ENCODE measurements at regions not wholly inside any gene's neighbourhood (a gene's known extent, or its start where the extent isn't known, plus 50 kb on each side); places are given as distances from the start of the nearest gene placed in this dataset.

DNA sequence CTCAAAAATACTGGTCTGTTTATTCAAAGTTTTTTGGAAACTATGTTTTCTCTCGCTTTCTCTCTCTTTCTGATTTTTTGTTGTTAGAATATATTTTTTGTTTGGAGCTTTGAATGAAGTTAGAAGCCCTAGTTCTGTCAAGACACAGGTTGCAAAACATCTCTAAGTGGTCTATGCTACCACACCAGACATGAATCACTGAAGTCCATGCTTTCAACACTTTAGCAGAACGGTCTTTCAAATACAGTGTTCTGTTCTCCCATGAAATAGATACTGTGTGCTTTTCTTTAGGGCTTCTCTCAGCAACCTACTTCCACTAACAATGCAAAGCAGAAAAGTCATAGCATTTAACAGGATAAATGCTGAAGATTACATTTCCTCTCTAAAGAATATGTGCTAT, 392.5 kb downstream of the TMEM167A start:
- ATAC-seq = no peak

- ATAC-seq = no peak
These were observed 393.0 kb downstream of the TMEM167A start for GRCh38 chr5:82684165-82684564.

DNA sequence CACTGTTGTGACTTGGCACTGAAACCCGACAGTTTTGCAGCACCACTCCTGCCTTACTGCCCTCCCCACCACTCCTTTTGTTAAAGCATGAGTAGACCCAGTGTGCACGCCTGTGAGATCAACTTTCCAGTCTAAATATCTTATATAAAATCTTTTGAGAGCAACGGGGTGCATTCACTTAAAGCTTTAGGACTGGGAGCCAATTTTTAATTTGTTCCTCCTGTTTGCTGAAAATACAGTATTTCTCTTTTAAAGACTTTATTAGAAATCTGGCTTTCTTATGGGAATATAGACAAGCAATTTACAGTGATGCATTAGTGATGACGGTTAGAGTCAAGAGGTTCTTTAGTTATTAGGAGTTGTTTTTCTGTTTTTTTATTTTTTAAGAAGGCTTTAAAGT, 397.5 kb downstream of the TMEM167A start:
- no peak for ATAC-seq

- peak; percentile 38 to 53 for ATAC-seq
These were observed 398.5 kb upstream of the RPS23 start for GRCh38 chr5:82676661-82677060.

DNA sequence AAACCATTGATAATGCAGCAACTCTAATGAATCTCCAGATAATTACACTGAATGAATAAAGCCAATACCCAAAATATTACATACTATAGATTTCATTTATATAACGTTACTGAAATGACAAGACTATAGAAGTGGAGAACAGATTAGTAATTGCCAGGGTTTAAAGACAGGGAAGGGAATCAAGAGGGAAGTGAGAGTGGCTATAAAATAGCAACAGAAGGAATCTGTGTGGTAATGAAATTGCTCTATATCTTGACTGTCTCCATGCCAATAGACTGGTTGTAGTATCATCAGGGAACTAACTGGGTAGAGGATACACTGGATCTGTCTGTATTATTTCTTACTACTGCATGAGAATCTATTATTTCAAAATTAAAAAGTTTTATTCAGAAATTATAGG, 396.5 kb upstream of the RPS23 start:
- no peak for ATAC-seq

GRCh38 chr5:82673057-82673809, 395.1 kb upstream of the RPS23 start:
- no peak for ATAC-seq

- ATAC-seq = no peak
These were observed 392.5 kb upstream of the RPS23 start for GRCh38 chr5:82670692-82671091.

GRCh38 chr5:82669720-82670119, 391.6 kb upstream of the RPS23 start:
- no peak for ATAC-seq

DNA sequence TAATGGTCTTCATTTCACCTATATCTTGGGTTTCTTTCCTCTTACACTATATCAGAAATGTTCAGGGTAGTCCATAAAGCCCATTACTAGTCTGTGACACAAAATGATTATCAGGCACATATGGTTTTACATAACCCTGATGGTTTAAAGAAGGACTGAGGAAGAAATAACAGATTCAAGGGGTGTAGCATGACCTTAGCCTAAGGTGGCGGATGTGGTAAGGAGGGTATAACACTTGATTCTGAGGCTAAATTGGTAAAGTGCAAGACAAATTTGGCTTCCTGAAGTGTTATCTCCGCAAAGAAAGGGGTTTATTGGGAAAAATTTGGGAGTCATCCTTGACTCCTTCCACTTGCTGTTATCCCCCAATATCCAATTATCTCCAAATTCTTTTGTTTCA, 388.2 kb upstream of the RPS23 start:
- no peak for ATAC-seq

- peak in 1 of 2 donors; percentile 9 for ATAC-seq
These were observed 386.6 kb upstream of the RPS23 start for GRCh38 chr5:82664732-82665131.

GRCh38 chr5:82663225-82663624, 385.1 kb upstream of the RPS23 start:
- no peak for ATAC-seq

DNA sequence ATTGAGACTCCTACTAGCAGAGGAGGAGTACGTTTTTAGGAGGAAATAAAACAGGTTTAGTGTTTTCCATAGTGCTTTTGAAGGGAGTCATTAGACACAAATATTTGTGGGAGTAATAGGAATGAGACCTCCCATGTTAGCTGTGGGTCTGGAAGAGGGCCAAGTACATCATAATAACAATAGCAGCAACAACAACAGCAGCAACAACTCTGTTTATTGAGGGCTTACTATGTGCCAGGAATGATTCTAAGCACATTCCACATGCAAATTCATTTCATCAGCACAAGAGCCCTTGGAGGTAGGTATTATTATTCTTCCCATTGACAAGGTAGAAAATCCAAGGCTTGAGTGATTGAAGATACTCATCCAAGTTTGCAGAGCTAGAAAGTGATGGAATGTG, 384.2 kb upstream of the RPS23 start:
- ATAC-seq = no peak

DNA sequence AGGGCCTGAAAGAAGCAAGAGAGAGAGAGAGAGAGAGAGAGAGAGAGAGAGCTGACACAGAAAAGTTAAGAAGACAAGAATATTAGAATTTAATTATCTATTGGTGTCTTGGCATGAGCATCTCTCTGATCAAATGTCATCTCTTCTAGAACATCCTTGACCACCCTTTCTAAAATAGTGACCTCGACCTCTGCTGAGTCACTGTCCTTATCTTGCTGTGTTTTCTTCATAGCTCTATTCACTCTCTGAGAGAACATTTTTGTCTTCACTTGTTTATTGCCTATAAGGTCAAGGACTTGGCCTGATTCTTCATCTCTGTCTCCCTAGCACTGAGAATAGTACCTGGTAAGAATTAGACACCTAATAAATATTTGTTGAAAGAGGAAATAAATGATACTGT, 383.8 kb upstream of the RPS23 start:
- no peak for ATAC-seq

- ATAC-seq = no peak
These were observed 383.3 kb upstream of the RPS23 start for GRCh38 chr5:82661462-82661861.

- no peak for ATAC-seq
These were observed 381.0 kb upstream of the RPS23 start for GRCh38 chr5:82659115-82659514.

GRCh38 chr5:82657033-82657699, 379.0 kb upstream of the RPS23 start:
- ATAC-seq = no peak

GRCh38 chr5:82656341-82656761, 378.2 kb upstream of the RPS23 start:
- no peak for ATAC-seq

- ATAC-seq = no peak
These were observed 376.9 kb upstream of the RPS23 start for GRCh38 chr5:82655078-82655477.

- no peak for ATAC-seq
These were observed 371.8 kb upstream of the RPS23 start for GRCh38 chr5:82649943-82650342.

DNA sequence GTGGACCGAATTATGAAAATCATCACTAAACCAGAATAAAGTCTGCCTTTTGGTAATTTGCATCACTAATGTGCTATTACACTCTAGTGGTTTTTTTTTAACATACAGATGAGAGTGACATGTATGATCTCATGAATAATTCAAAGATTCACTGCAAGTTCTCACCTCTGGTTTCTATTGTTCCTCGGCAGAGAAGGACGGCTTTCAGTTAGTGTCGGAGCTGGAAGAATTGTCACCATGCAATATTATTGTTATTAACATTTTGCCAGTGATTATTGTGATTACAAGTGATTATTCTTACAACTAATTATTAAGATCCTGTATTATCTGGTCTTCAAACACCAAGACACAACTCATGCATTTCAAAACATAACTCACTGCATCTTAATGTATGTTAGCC, 366.6 kb upstream of the RPS23 start:
- no peak for ATAC-seq

DNA sequence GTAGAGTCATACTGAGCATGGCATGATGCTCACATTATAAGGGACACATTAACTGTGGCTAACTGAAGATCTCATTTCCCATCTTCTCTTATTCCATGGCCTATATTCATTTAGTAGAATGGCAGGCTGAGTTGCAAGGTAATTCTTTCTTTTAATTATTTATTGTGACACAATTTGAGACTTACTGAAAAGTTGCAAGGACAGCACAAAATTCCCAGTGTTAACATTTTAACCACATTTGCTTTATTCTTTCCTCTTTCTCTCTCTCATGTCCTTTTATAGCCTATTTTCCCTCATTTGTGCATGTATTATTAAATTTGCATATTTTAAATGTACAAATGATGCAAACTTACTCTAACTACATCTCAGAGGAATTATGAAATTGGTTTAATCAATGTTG, 366.1 kb upstream of the RPS23 start:
- ATAC-seq = no peak

DNA sequence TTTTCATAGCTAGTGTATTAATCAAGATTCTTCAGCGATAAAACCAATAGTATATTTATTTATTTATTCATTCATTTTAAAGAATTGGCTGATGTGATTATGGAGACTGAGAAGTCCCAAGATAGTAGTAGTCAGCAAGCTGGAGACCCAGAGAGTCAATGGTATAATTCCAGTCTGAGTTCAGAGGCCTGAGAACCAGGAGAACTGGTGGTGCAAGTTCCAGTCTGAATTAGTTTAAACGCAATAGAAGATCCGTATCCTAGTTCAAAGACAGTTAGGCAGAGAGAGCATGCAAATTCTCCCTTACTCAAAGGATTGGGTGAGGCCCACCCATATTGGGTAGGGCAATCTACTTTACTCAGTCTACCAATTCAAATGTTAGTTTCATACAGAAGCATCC, 364.2 kb upstream of the RPS23 start:
- ATAC-seq = no peak

DNA sequence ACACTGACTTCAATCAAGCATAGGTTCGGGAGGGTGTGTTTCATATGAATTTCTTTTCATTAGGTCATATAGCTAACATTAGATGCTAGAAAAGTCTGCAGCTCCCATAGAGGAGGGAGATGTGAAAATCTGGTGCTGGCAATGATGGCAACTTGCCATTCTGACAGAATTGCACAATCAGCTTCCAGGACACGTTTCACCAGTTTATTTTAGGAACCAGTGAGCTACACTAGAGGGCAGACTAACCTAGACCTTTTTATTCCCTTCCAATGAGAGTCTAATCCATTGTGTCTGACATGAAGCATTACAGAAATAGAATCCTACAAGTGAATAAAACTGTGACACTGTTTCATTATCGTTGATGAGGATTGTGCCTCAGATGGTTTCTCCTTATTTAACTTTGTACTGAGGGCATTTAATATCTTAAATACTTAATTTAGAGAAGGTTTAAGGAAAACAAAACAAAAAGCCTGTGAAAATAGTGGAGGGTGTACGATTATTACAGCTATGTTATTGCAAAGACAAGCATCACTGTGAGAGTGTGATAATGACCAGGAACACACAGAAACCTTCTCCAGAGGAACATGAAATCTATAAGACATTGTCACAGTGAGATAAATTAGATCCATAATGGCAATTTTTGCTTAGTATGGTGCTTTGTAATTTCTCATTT, 363.3 kb upstream of the RPS23 start:
- no peak for ATAC-seq

- ATAC-seq = no peak
These were observed 362.8 kb upstream of the RPS23 start for GRCh38 chr5:82640916-82641315.

Data from activated CD4-positive, CD25-positive, alpha-beta regulatory T cell treated with anti-CD3 and anti-CD28 coated beads, Interleukin-2, amount 50 U/mL, for 24 hours (primary cell).